ENCODE measurements at regions not wholly inside any gene's neighbourhood (a gene's known extent, or its start where the extent isn't known, plus 50 kb on each side); places are given as distances from the start of the nearest gene placed in this dataset.

- Histone ChIP-seq H3K4me1 (ENCODE audit: insufficient read depth, low read length) (no peaks in the 10 kb centered on the region), H3K27me3 (ENCODE audit: control insufficient read depth in 1 of 2, insufficient read depth in 2 of 2, low read length in 2 of 2) (no peaks in the 10 kb centered on the region), H3K27ac (ENCODE audit: low read depth, low read length) (no peak overlapping the region), H3K4me3 (ENCODE audit: low read depth in 1 of 2, low read length in 2 of 2) (no peak overlapping the region), H3K36me3 (ENCODE audit: insufficient read depth, low read length) (no peaks in the 10 kb centered on the region), H3K9me3 (ENCODE audit: low read length) (no peaks in the 10 kb centered on the region), H3K9ac (ENCODE audit: low read length) (no peak overlapping the region)
Observed at GRCh38 chr1:104467590-104467989, 717.9 kb downstream of the AMY1C start.

DNA sequence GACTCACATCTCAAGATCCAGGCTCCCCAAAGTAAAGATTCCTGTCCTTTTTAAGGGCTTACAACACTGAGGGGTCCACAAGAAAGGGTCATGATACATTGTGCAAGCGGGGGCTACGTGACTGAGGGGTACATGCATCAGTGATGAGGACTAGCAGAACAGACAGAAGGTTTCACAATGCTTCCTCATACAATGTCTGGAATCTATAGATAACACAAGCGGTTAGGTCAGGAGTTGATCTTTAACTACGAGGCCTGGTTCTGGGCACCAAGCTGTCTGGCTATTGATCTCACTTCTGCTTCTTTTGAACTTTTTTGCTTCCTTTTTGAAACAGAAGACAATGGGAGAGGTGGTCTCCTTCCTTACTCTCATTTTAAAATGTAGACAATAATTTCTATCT, 718.6 kb downstream of the AMY1C start:
- Histone ChIP-seq H3K36me3 (ENCODE audit: insufficient read depth, low read length) (no peaks in the 10 kb centered on the region), H3K4me1 (ENCODE audit: insufficient read depth, low read length) (no peaks in the 10 kb centered on the region), H3K9ac (ENCODE audit: low read length) (no peak overlapping the region), H3K27me3 (ENCODE audit: control insufficient read depth in 1 of 2, insufficient read depth in 2 of 2, low read length in 2 of 2) (no peaks in the 10 kb centered on the region), H3K27ac (ENCODE audit: low read depth, low read length) (no peak overlapping the region), H3K9me3 (ENCODE audit: low read length) (no peaks in the 10 kb centered on the region), H3K4me3 (ENCODE audit: low read depth in 1 of 2, low read length in 2 of 2) (no peak overlapping the region)

DNA sequence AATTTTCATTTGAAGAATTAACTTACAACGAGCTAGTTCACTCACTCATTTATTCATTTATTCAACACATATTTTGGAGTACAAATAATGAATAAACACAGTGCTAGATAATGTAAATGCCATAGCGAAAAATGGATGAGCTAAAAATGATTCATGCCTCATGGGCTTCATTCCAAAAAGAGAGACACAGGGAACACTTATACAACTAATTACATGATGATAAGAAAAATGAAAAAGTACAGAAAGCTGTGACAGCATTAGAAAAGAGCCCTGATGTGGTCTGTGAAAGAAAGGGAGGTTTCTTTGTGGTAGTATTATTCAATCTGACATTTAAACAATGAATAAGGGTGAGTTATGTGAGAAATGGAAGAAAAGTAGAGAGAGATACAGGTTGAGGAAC, 726.4 kb downstream of the AMY1C start:
- no peaks in the 10 kb centered on the region for H3K9me3 ChIP-seq (ENCODE audit: low read length)
- no peak overlapping the region for H3K27ac ChIP-seq (ENCODE audit: low read depth, low read length)
- H3K36me3 ChIP-seq (ENCODE audit: insufficient read depth, low read length), result no peaks in the 10 kb centered on the region
- H3K4me1 ChIP-seq (ENCODE audit: insufficient read depth, low read length), result no peaks in the 10 kb centered on the region
- no peak overlapping the region for H3K9ac ChIP-seq (ENCODE audit: low read length)
- H3K4me3 ChIP-seq (ENCODE audit: low read depth in 1 of 2, low read length in 2 of 2), result no peak overlapping the region
- H3K27me3 ChIP-seq (ENCODE audit: control insufficient read depth in 1 of 2, insufficient read depth in 2 of 2, low read length in 2 of 2), result no peaks in the 10 kb centered on the region

GRCh38 chr1:104488296-104489015, 738.8 kb downstream of the AMY1C start:
- Histone ChIP-seq H3K4me3 (ENCODE audit: low read depth in 1 of 2, low read length in 2 of 2) (no peak overlapping the region), H3K9ac (ENCODE audit: low read length) (no peak overlapping the region), H3K27me3 (ENCODE audit: control insufficient read depth in 1 of 2, insufficient read depth in 2 of 2, low read length in 2 of 2) (no peaks in the 10 kb centered on the region), H3K36me3 (ENCODE audit: insufficient read depth, low read length) (no peaks in the 10 kb centered on the region), H3K4me1 (ENCODE audit: insufficient read depth, low read length) (no peaks in the 10 kb centered on the region), H3K27ac (ENCODE audit: low read depth, low read length) (no peak overlapping the region), H3K9me3 (ENCODE audit: low read length) (no peaks in the 10 kb centered on the region)

- Histone ChIP-seq H3K9ac (ENCODE audit: low read length) (no peak overlapping the region), H3K4me3 (ENCODE audit: low read depth in 1 of 2, low read length in 2 of 2) (no peak overlapping the region), H3K9me3 (ENCODE audit: low read length) (no peaks in the 10 kb centered on the region), H3K36me3 (ENCODE audit: insufficient read depth, low read length) (no peaks in the 10 kb centered on the region), H3K27ac (ENCODE audit: low read depth, low read length) (no peak overlapping the region), H3K27me3 (ENCODE audit: control insufficient read depth in 1 of 2, insufficient read depth in 2 of 2, low read length in 2 of 2) (no peaks in the 10 kb centered on the region), H3K4me1 (ENCODE audit: insufficient read depth, low read length) (no peaks in the 10 kb centered on the region)
Observed at GRCh38 chr1:104526158-104526795, 776.6 kb downstream of the AMY1C start.

DNA sequence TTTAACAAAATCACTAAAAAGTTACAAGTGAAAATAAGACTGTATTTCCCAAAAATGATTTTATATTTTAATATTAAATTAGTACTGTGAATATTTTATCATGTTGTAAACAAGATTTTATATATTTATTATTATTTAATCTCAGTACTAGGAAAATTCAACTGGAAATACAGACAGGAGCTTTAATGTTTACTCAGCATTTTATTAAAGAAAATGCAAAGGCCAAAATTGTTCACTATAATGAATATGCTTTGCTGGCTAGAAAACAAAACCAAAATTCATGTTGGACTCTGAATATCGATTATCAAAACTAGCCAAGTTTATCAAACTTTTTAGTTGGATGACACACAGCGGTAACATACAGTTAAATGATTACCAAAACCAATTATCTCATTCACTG, 782.3 kb downstream of the AMY1C start:
- Histone ChIP-seq H3K9me3 (ENCODE audit: low read length) (no peaks in the 10 kb centered on the region), H3K4me3 (ENCODE audit: low read depth in 1 of 2, low read length in 2 of 2) (no peak overlapping the region), H3K36me3 (ENCODE audit: insufficient read depth, low read length) (no peaks in the 10 kb centered on the region), H3K27me3 (ENCODE audit: control insufficient read depth in 1 of 2, insufficient read depth in 2 of 2, low read length in 2 of 2) (no peaks in the 10 kb centered on the region), H3K4me1 (ENCODE audit: insufficient read depth, low read length) (no peaks in the 10 kb centered on the region), H3K9ac (ENCODE audit: low read length) (no peak overlapping the region), H3K27ac (ENCODE audit: low read depth, low read length) (no peak overlapping the region)

- Histone ChIP-seq H3K9ac (ENCODE audit: low read length) (no peak overlapping the region), H3K27ac (ENCODE audit: low read depth, low read length) (no peak overlapping the region), H3K36me3 (ENCODE audit: insufficient read depth, low read length) (no peaks in the 10 kb centered on the region), H3K27me3 (ENCODE audit: control insufficient read depth in 1 of 2, insufficient read depth in 2 of 2, low read length in 2 of 2) (no peaks in the 10 kb centered on the region), H3K9me3 (ENCODE audit: low read length) (no peaks in the 10 kb centered on the region), H3K4me1 (ENCODE audit: insufficient read depth, low read length) (no peaks in the 10 kb centered on the region), H3K4me3 (ENCODE audit: low read depth in 1 of 2, low read length in 2 of 2) (no peak overlapping the region)
Observed at GRCh38 chr1:104574620-104575019, 824.9 kb downstream of the AMY1C start.

GRCh38 chr1:104592926-104593325, 843.2 kb downstream of the AMY1C start:
- no peak overlapping the region for H3K4me3 ChIP-seq (ENCODE audit: low read depth in 1 of 2, low read length in 2 of 2)
- H3K9ac ChIP-seq (ENCODE audit: low read length), result no peak overlapping the region
- no peaks in the 10 kb centered on the region for H3K4me1 ChIP-seq (ENCODE audit: insufficient read depth, low read length)
- no peaks in the 10 kb centered on the region for H3K9me3 ChIP-seq (ENCODE audit: low read length)
- H3K27me3 ChIP-seq (ENCODE audit: control insufficient read depth in 1 of 2, insufficient read depth in 2 of 2, low read length in 2 of 2), result no peaks in the 10 kb centered on the region
- no peak overlapping the region for H3K27ac ChIP-seq (ENCODE audit: low read depth, low read length)
- no peaks in the 10 kb centered on the region for H3K36me3 ChIP-seq (ENCODE audit: insufficient read depth, low read length)

GRCh38 chr1:104593413-104594187, 843.9 kb downstream of the AMY1C start:
- no peak overlapping the region for H3K27ac ChIP-seq (ENCODE audit: low read depth, low read length)
- no peaks in the 10 kb centered on the region for H3K4me1 ChIP-seq (ENCODE audit: insufficient read depth, low read length)
- H3K27me3 ChIP-seq (ENCODE audit: control insufficient read depth in 1 of 2, insufficient read depth in 2 of 2, low read length in 2 of 2), result no peaks in the 10 kb centered on the region
- no peak overlapping the region for H3K4me3 ChIP-seq (ENCODE audit: low read depth in 1 of 2, low read length in 2 of 2)
- no peak overlapping the region for H3K9ac ChIP-seq (ENCODE audit: low read length)
- H3K36me3 ChIP-seq (ENCODE audit: insufficient read depth, low read length), result no peaks in the 10 kb centered on the region
- H3K9me3 ChIP-seq (ENCODE audit: low read length), result no peaks in the 10 kb centered on the region

DNA sequence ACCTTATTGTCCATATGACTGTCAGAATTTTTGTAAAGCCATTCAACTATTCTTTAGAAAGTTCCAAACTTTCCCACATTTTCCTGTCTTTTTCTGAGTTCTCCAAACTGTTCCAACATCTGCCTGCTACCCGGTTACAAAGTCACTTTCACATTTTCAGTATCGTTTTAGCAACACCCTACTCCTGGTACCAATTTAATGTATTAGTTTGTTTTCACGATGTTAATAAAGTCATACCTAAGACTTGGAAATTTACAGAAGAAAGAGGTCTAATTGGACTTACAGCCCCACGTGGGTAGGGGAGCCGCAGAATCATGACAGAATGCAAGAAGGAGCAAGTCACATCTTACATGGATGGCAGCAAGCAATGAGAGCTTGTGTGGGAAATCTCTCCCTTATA, 867.8 kb downstream of the AMY1C start:
- Histone ChIP-seq H3K36me3 (ENCODE audit: insufficient read depth, low read length) (no peaks in the 10 kb centered on the region), H3K4me3 (ENCODE audit: low read depth in 1 of 2, low read length in 2 of 2) (no peak overlapping the region), H3K9me3 (ENCODE audit: low read length) (no peaks in the 10 kb centered on the region)

DNA sequence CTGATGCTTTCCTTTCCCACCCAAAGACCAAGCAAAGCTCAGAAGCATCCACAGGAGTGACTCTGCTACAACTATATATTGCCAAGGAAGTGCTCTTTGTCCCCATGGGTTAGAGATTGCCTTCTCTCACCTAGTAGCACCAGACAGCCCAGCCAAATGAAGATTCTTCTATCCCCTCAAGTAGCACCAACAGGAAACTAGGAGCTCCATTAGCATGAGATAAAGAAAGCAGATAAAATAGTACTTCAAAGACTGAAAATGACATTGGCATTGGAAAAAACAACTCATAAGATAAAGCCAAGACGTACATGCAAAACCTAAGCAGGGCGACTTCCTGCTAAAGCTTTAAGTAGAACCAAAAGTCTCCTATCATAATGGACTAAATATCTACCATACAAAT, 871.5 kb downstream of the AMY1C start:
- Histone ChIP-seq H3K4me1 (ENCODE audit: insufficient read depth, low read length) (no peaks in the 10 kb centered on the region), H3K27me3 (ENCODE audit: control insufficient read depth in 1 of 2, insufficient read depth in 2 of 2, low read length in 2 of 2) (no peaks in the 10 kb centered on the region), H3K27ac (ENCODE audit: low read depth, low read length) (no peak overlapping the region), H3K9ac (ENCODE audit: low read length) (no peak overlapping the region), H3K4me3 (ENCODE audit: low read depth in 1 of 2, low read length in 2 of 2) (no peak overlapping the region), H3K36me3 (ENCODE audit: insufficient read depth, low read length) (no peaks in the 10 kb centered on the region), H3K9me3 (ENCODE audit: low read length) (no peaks in the 10 kb centered on the region)

More for the DNA sequence above, 867.8 kb downstream of the AMY1C start:
- Histone ChIP-seq H3K4me1 (ENCODE audit: insufficient read depth, low read length) (no peaks in the 10 kb centered on the region), H3K27me3 (ENCODE audit: control insufficient read depth in 1 of 2, insufficient read depth in 2 of 2, low read length in 2 of 2) (no peaks in the 10 kb centered on the region), H3K9ac (ENCODE audit: low read length) (no peak overlapping the region), H3K27ac (ENCODE audit: low read depth, low read length) (no peak overlapping the region)

Data from muscle layer of colon (tissue), 2 donors.